Common myeloid progenitor, CD34-positive (primary cell): ENCODE measurements at regions not wholly inside any gene's neighbourhood (a gene's known extent, or its start where the extent isn't known, plus 50 kb on each side); places are given as distances from the start of the nearest gene placed in this dataset.

ENCODE experiments used
- CTCF ChIA-PET: fragments of 350-600 bp; sonication (Branson Sonifier 250); formaldehyde crosslinking; loops from one replicate; lab custom pipeline; 2021; ENCODE audit warnings: antibody characterized with exemption; lab: Charles Lee
- POLR2A ChIA-PET: fragments of 350-600 bp; sonication (Branson Sonifier 250); formaldehyde crosslinking; loops from one replicate; lab custom pipeline; 2021; ENCODE audit warnings: antibody characterized with exemption; lab: Charles Lee
- DNase-seq, 3 donors: peaks; one replicate each; pipeline versions ENCODE4 v3.0.0 to v3.0.0-alpha.2; 2013
- H3K27ac ChIP-seq, 2 experiments: 1 replicate in 1 of 2; 2 replicates in 1 of 2; pipeline ENCODE4 v1.7.0; 2013; ENCODE audit warnings: inconsistent platforms in 2 of 2, low read length in 2 of 2, mild to moderate bottlenecking in 2 of 2, low read depth in 1 of 2, moderate library complexity in 1 of 2; ENCODE audit not compliant: severe bottlenecking in 2 of 2, insufficient read depth in 1 of 2, poor library complexity in 1 of 2
- H3K27me3 ChIP-seq, 5 experiments: replicated peaks in 2 of 5; 1 replicate in 3 of 5; 2 replicates in 2 of 5; pipeline versions ENCODE4 v1.6.1 to v1.7.0; 2013; ENCODE audit warnings: low read length in 4 of 5, mild to moderate bottlenecking in 2 of 5, moderate library complexity in 2 of 5, inconsistent platforms in 1 of 5; ENCODE audit not compliant: insufficient read depth in 5 of 5, control insufficient read depth in 4 of 5
- H3K36me3 ChIP-seq, 4 experiments: 1 replicate in 2 of 4; 2 replicates in 2 of 4; pipeline versions ENCODE4 v1.6.1 to v1.7.0; 2013; ENCODE audit warnings: low read length in 3 of 4, control low read depth in 1 of 4, mild to moderate bottlenecking in 1 of 4; ENCODE audit not compliant: control insufficient read depth in 4 of 4, insufficient read depth in 4 of 4
- H3K4me1 ChIP-seq, 4 experiments: 1 replicate in 3 of 4; 2 replicates in 1 of 4; pipeline versions ENCODE4 v1.6.1 to v1.7.1; 2013; ENCODE audit warnings: low read length in 3 of 4, mild to moderate bottlenecking in 3 of 4, control low read depth in 1 of 4, inconsistent platforms in 1 of 4, moderate library complexity in 1 of 4; ENCODE audit not compliant: control insufficient read depth in 4 of 4, insufficient read depth in 4 of 4; ENCODE audit errors: control extremely low read depth in 1 of 4
- H3K4me3 ChIP-seq, 7 experiments: 1 replicate in 4 of 7; 2 replicates in 3 of 7; pipeline versions ENCODE4 v1.5.1 to v1.7.0; 2013; ENCODE audit warnings: mild to moderate bottlenecking in 7 of 7, low read length in 6 of 7, moderate library complexity in 6 of 7, inconsistent platforms in 2 of 7, low read depth in 2 of 7, control low read depth in 1 of 7; ENCODE audit not compliant: insufficient read depth in 4 of 7, control insufficient read depth in 1 of 7; ENCODE audit errors: extremely low read depth in 1 of 7
- H3K9me3 ChIP-seq, 5 experiments: 1 replicate in 4 of 5; 2 replicates in 1 of 5; pipeline versions ENCODE4 v1.6.1 to v1.7.1; 2013; ENCODE audit warnings: low read length in 4 of 5, mild to moderate bottlenecking in 2 of 5, inconsistent platforms in 1 of 5, low read depth in 1 of 5, moderate library complexity in 1 of 5; ENCODE audit not compliant: control insufficient read depth in 4 of 5, insufficient read depth in 2 of 5; ENCODE audit errors: control extremely low read depth in 1 of 5
- WGBS: methylation state at CpG from one replicate; pipeline ENCODE4 v1.1.5; 2013; ENCODE audit not compliant: insufficient coverage; 5-methylcytosine and 5-hydroxymethylcytosine counted together

DNA sequence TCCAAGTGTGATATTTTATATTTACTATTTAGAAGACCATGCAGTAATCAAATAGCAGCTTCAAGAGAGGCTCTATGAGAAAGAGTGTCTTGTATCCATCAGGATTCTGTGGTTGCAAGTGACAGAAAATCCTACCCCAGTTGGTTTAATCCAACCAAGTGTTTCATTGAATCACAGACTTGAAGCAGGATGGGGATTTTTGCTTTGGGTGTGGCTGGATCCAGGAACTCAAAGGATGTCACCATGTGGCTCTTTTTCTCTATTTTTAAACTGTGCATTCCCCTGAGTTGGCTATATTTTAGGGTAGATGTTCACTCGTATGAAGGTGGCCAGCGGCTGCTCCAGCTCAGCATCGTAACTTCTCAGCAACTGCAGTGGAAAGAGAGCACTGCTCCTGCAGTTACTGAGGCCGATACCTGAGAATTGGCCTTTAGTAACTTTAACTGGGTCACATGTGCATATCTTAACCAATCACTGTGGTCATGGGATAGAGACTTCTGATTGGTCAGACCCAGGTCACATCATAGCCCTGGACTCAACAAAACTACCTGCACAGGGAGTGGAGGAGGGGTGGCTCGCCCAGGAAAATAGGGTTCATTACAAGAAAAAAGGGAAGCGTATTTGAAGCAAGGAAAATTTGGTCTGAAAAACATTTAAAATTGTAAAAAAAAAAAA, 396.1 kb upstream of the SULF2 start:
- no peak for DNase-seq
- H3K27ac ChIP-seq = no peak overlapping the region
- H3K9me3 ChIP-seq = no peaks in the 10 kb centered on the region
- H3K4me1 ChIP-seq = no peaks in the 10 kb centered on the region
- POLR2A ChIA-PET = no interaction called here
- 73% methylated on average over 5 of the region's 6 CpGs for WGBS
- H3K4me3 ChIP-seq = no peak overlapping the region
- CTCF ChIA-PET = no interaction called here
- H3K36me3 ChIP-seq = no peaks in the 10 kb centered on the region
- peaks cover 0 to 2% (median 0%) of the 10 kb centered on the region in 5 experiments for H3K27me3 ChIP-seq

DNA sequence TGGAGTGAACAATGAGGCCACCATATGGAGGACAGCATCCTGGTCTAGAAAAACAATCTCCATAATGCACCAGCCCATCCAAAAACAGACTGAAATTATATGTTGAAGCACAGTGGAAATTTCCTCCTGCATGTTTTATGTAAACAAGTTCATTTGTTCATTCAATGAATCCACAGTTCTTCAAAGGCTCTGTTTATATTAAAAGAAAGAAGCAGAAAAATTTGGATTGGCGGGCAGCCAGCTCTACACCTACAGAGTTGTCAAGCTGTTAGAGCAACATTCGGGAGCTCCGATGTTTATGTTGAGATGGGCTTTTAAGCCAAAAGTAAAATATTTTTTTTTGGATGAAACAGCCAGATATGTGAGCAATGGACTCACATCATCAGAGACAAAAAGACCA, 395.3 kb upstream of the SULF2 start:
- 94% methylated on average over 3 of the region's 3 CpGs for WGBS
- Histone ChIP-seq H3K4me1 (no peaks in the 10 kb centered on the region), H3K4me3 (no peak overlapping the region), H3K36me3 (no peaks in the 10 kb centered on the region), H3K9me3 (no peaks in the 10 kb centered on the region), H3K27me3 (peaks cover 0 to 2% (median 0%) of the 10 kb centered on the region in 5 experiments), H3K27ac (no peak overlapping the region)
- DNase-seq = no peak
- CTCF ChIA-PET = no interaction called here
- POLR2A ChIA-PET = no interaction called here

DNA sequence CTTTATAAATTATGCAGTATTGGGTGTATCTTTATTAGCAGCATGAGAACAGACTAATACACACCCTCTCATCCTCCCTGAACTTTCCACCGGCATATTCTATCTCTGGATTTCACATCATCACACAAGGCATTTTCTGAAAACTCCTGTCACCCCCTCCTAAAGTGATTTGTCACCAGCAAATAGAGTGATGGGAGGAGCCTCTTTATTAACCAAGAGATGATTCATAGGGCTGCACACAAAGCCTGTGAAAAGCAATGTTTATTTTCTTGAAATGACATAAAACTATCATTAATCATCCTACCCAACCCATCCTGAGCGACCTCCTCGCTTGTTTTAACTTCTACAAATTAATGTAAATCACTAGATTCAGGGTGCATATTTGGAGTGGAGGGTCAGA, 394.7 kb upstream of the SULF2 start:
- Histone ChIP-seq H3K9me3 (no peaks in the 10 kb centered on the region), H3K27ac (no peak overlapping the region), H3K4me1 (no peaks in the 10 kb centered on the region), H3K4me3 (no peak overlapping the region), H3K27me3 (peaks cover 0 to 2% (median 0%) of the 10 kb centered on the region in 5 experiments), H3K36me3 (no peaks in the 10 kb centered on the region)
- DNase-seq = no peak
- CTCF ChIA-PET = no interaction called here
- POLR2A ChIA-PET = no interaction called here
- WGBS = 100% methylated on average over 2 of the region's 3 CpGs

DNA sequence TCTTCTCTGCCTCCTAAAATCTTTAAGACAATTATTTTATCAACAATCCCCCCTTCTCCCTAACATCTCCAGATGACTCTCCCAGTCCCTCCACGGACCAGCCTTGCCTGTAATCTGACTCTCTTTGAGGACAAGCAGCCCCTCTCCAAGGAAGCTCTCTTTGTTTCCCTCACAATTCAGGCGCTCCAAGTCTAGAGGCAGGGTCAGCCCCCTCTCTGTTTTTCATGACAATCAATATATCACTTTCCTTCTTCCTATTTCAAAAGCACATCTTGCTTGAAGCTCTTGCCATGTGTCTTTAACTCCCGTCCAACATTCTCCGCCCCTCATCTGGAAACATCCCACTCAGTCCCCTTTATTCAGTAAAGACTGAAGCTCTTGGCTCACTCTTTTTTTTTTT, 393.4 kb upstream of the SULF2 start:
- no peaks in the 10 kb centered on the region for H3K4me1 ChIP-seq
- H3K9me3 ChIP-seq = no peaks in the 10 kb centered on the region
- peaks cover 0 to 2% (median 0%) of the 10 kb centered on the region in 5 experiments for H3K27me3 ChIP-seq
- no peak overlapping the region for H3K4me3 ChIP-seq
- no peaks in the 10 kb centered on the region for H3K36me3 ChIP-seq
- CTCF ChIA-PET = no interaction called here
- H3K27ac ChIP-seq = no peak overlapping the region
- DNase-seq = no peak
- 74% methylated on average over 4 of the region's 4 CpGs for WGBS
- POLR2A ChIA-PET = no interaction called here

DNA sequence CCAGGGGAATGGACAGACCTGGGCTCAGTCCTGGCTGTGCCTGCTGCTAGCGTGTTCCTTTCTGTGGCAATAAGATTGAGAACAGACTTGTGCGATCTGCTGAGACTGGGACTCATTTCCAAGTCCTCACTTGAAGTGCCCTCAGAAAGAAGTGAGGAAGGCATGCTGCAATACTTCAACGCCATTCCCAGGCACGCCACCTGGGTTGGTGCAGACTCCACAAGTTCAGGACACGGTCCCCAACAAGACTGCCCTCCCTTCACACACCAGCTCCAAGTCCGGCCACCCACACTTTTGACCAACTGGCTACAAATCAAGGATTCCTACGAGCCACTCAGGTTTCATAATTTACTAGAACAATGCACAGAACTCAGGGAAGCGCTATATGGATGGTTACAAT, 391.8 kb upstream of the SULF2 start:
- ChIA-PET CTCF (no interaction called here), POLR2A (no interaction called here)
- Histone ChIP-seq H3K4me3 (no peak overlapping the region), H3K36me3 (no peaks in the 10 kb centered on the region), H3K27me3 (peaks cover 0 to 11% (median under 1%) of the 10 kb centered on the region in 5 experiments), H3K27ac (no peak overlapping the region), H3K4me1 (no peaks in the 10 kb centered on the region), H3K9me3 (peaks cover 0 to 5% (median 1%) of the 10 kb centered on the region in 5 experiments)
- no peak for DNase-seq
- WGBS = 84% methylated on average over 7 of the region's 8 CpGs

- no peaks in the 10 kb centered on the region for H3K4me1 ChIP-seq
- no peaks in the 10 kb centered on the region for H3K36me3 ChIP-seq
- ChIA-PET CTCF (no interaction called here), POLR2A (no interaction called here)
- 97% methylated on average over 8 of the region's 8 CpGs for WGBS
- no peak for DNase-seq
- peaks cover 0 to 5% (median 1%) of the 10 kb centered on the region in 5 experiments for H3K9me3 ChIP-seq
- no peak overlapping the region for H3K4me3 ChIP-seq
- no peak overlapping the region for H3K27ac ChIP-seq
- H3K27me3 ChIP-seq = peaks cover 0 to 14% (median 2%) of the 10 kb centered on the region in 5 experiments
Measured at GRCh38 chr20:48176139-48176538, 390.9 kb upstream of the SULF2 start.

DNA sequence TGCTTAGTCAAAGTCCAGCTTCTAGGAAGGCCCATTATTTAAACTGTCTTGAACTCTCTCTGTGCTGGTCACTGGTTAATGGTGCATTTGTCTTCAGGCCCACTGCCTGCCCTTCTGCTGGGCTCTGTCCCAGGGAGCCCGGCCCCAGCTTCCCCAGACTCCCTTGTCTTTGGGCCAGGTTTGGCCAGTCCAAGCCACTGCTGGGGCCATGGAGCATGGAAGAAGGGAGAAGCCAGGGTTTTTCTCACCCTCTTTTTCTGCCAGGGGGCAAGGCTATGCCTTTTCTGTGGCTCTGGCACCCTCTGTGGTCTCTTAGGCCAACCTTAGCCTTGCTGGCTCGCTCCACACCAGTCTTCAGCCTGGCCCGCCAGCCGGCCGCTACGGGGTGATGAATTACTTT, 390.0 kb upstream of the SULF2 start:
- Histone ChIP-seq H3K27me3 (peaks cover 0 to 14% (median 2%) of the 10 kb centered on the region in 5 experiments), H3K27ac (no peak overlapping the region), H3K36me3 (no peaks in the 10 kb centered on the region), H3K9me3 (peaks cover 0 to 5% (median 1%) of the 10 kb centered on the region in 5 experiments), H3K4me1 (no peaks in the 10 kb centered on the region), H3K4me3 (no peak overlapping the region)
- WGBS = 100% methylated on average over 2 of the region's 6 CpGs
- DNase-seq = no peak
- ChIA-PET CTCF (no interaction called here), POLR2A (no interaction called here)
